ENCODE measurements at regions not wholly inside any gene's neighbourhood (a gene's known extent, or its start where the extent isn't known, plus 50 kb on each side); places are given as distances from the start of the nearest gene placed in this dataset.
"Not testable (repeated sequence)": the region's sequence is repeated elsewhere in the genome, so short reads cannot be mapped to it uniquely, and the experiment has no call there.

DNA sequence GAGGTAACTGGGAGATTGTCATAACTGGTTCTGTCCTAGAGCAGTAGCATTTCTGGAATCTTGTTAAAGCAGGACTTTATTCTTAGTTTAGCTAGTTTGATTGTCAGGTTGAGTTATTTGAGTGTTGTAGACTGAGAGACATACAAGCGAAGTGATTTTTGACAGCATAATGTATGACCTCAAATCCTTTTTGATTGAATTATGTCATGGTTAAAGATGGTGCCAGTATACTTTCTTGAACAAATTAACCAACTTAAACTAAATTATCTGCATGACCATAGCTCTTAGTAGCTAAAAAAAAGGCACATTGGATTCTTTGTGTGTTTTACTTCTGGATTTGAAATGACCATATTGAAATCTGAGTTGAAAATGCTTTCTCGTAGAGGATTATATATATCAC is 626.6 kb downstream of the TMTC2 start:
- no peaks in the 10 kb centered on the region for H3K4me1 ChIP-seq (ENCODE audit: control insufficient read depth, insufficient read depth, low read length)
- H3K36me3 ChIP-seq (ENCODE audit: control insufficient read depth, insufficient read depth, low read length): no peaks in the 10 kb centered on the region
- H3K27ac ChIP-seq (ENCODE audit: low read depth, low read length): no peak overlapping the region
- no peaks in the 10 kb centered on the region for H3K9me3 ChIP-seq (ENCODE audit: control insufficient read depth, insufficient read depth, low read depth, low read length)
- no peaks in the 10 kb centered on the region for H3K27me3 ChIP-seq (ENCODE audit: control insufficient read depth, insufficient read depth, low read length)
- no peak overlapping the region for H3K4me3 ChIP-seq (ENCODE audit: low read depth, low read length)
- H3K9ac ChIP-seq (ENCODE audit: low read length): no peak overlapping the region

DNA sequence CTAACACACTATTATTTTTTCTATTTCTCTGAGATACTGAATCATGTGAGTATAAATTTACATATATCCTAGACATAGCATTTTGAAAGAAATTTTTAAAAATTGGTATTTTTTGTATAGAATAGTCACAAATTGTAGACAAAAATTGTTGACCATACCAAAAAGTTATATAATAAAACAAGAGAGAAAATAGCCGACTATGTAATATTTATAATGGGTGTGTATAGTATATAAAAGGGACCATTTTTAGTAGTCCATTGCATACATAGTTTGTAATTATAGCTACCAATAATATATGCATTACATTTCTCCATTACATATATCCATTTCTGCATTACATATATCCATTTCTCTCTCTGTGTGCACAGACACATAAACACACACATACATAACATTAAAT is 590.2 kb downstream of the TMTC2 start:
- H3K9ac ChIP-seq (ENCODE audit: low read length): no peak overlapping the region

DNA sequence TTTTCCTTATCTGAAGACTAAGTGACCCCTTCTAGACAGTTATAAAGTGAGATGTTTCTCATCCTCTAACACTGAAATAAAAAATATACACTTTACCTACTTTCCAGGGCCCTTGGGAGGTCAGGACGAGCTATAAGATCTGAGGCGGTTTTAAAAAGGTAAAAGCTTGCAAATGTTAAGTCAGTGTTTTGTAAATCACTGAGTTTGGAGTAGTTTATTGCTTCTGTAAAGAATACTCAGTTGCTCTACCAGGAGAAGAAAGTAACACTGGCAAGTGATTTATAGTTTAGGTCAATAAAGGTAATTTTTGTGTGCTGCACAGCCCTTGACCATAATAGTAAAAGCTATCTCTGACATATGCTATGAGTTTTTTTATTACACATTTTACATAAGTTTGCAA is 584.5 kb downstream of the TMTC2 start:
- H3K9ac ChIP-seq (ENCODE audit: low read length): no peak overlapping the region
- no peak overlapping the region for H3K4me3 ChIP-seq (ENCODE audit: low read depth, low read length)
- 0 out of 2 replicates have a peak, but pooled peaks cover 2% of the 10 kb centered on the region for H3K9me3 ChIP-seq (ENCODE audit: control insufficient read depth, insufficient read depth, low read depth, low read length)
- H3K27me3 ChIP-seq (ENCODE audit: control insufficient read depth, insufficient read depth, low read length): no peaks in the 10 kb centered on the region
- H3K27ac ChIP-seq (ENCODE audit: low read depth, low read length): no peak overlapping the region
- H3K36me3 ChIP-seq (ENCODE audit: control insufficient read depth, insufficient read depth, low read length): no peaks in the 10 kb centered on the region
- no peaks in the 10 kb centered on the region for H3K4me1 ChIP-seq (ENCODE audit: control insufficient read depth, insufficient read depth, low read length)

More for the DNA sequence above, 590.2 kb downstream of the TMTC2 start:
- no peaks in the 10 kb centered on the region for H3K27me3 ChIP-seq (ENCODE audit: control insufficient read depth, insufficient read depth, low read length)
- no peak overlapping the region for H3K27ac ChIP-seq (ENCODE audit: low read depth, low read length)
- H3K36me3 ChIP-seq (ENCODE audit: control insufficient read depth, insufficient read depth, low read length): no peaks in the 10 kb centered on the region
- H3K4me3 ChIP-seq (ENCODE audit: low read depth, low read length): no peak overlapping the region
- 0 out of 2 replicates have a peak, but pooled peaks cover 2% of the 10 kb centered on the region for H3K9me3 ChIP-seq (ENCODE audit: control insufficient read depth, insufficient read depth, low read depth, low read length)
- no peaks in the 10 kb centered on the region for H3K4me1 ChIP-seq (ENCODE audit: control insufficient read depth, insufficient read depth, low read length)

DNA sequence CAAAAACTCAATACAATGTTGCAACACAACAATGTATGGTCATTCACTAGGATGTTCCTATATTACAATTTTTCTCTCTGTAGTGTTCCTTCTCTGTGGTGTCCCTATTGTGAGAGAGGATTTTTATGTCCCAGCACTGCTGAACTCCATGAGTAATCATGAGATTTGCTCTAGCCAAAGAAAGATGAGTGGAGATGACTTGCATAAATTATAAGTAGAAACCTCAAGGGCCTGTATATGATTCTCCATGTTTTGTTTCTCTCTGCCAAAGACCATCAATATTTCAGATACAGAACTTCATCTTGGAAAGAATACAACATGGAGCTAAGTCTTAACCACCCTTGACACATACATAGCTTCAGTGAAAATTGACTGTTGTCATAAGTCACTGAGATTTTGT is 579.1 kb downstream of the TMTC2 start:
- no peaks in the 10 kb centered on the region for H3K4me1 ChIP-seq (ENCODE audit: control insufficient read depth, insufficient read depth, low read length)
- no peak overlapping the region for H3K27ac ChIP-seq (ENCODE audit: low read depth, low read length)
- H3K9ac ChIP-seq (ENCODE audit: low read length): no peak overlapping the region
- no peak overlapping the region for H3K4me3 ChIP-seq (ENCODE audit: low read depth, low read length)
- H3K9me3 ChIP-seq (ENCODE audit: control insufficient read depth, insufficient read depth, low read depth, low read length): no peaks in the 10 kb centered on the region
- no peaks in the 10 kb centered on the region for H3K27me3 ChIP-seq (ENCODE audit: control insufficient read depth, insufficient read depth, low read length)
- H3K36me3 ChIP-seq (ENCODE audit: control insufficient read depth, insufficient read depth, low read length): no peaks in the 10 kb centered on the region

DNA sequence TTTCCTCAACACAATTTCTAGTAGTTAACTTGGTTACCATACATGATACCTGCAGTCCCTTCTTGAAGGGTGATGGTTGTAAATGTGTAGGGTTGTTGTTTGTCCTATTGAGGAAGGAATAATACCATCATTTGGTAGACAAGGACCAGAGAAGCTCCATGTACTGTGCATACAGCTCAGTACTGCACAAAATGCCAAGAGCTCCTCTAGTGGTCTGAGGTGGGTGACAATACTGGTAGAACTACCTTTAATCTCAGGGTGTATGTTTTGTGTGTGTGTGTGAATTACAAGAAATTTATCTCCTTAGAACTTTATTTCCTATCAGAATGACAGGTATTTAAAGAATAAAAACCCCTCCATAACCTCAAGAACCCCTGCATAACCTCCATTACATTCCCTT is 575.3 kb downstream of the TMTC2 start:
- Histone ChIP-seq H3K4me3 (ENCODE audit: low read depth, low read length) (no peak overlapping the region), H3K9ac (ENCODE audit: low read length) (no peak overlapping the region), H3K4me1 (ENCODE audit: control insufficient read depth, insufficient read depth, low read length) (no peaks in the 10 kb centered on the region), H3K9me3 (ENCODE audit: control insufficient read depth, insufficient read depth, low read depth, low read length) (no peaks in the 10 kb centered on the region), H3K27me3 (ENCODE audit: control insufficient read depth, insufficient read depth, low read length) (no peaks in the 10 kb centered on the region), H3K36me3 (ENCODE audit: control insufficient read depth, insufficient read depth, low read length) (no peaks in the 10 kb centered on the region), H3K27ac (ENCODE audit: low read depth, low read length) (no peak overlapping the region)

DNA sequence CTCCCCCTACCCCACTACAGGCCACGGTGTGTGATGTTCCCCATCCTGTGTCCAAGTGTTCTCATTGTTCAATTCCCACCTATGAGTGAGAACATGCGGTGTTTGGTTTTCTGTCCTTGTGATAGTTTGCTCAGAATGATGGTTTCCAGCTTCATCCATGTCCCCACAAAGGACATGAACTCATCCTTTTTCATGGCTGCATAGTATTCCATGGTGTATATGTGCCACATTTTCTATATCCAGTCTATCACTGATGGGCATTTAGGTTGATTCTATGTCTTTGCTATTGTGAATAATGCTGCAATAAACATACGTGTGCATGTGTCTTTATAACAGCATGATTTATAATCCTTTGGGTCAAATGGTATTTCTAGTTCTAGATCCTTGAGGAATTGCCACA is 573.4 kb downstream of the TMTC2 start:
- not testable (repeated sequence) for H3K4me1 ChIP-seq (ENCODE audit: control insufficient read depth, insufficient read depth, low read length); H3K27ac ChIP-seq (ENCODE audit: low read depth, low read length); H3K9ac ChIP-seq (ENCODE audit: low read length); H3K27me3 ChIP-seq (ENCODE audit: control insufficient read depth, insufficient read depth, low read length); H3K4me3 ChIP-seq (ENCODE audit: low read depth, low read length); H3K9me3 ChIP-seq (ENCODE audit: control insufficient read depth, insufficient read depth, low read depth, low read length); H3K36me3 ChIP-seq (ENCODE audit: control insufficient read depth, insufficient read depth, low read length)

DNA sequence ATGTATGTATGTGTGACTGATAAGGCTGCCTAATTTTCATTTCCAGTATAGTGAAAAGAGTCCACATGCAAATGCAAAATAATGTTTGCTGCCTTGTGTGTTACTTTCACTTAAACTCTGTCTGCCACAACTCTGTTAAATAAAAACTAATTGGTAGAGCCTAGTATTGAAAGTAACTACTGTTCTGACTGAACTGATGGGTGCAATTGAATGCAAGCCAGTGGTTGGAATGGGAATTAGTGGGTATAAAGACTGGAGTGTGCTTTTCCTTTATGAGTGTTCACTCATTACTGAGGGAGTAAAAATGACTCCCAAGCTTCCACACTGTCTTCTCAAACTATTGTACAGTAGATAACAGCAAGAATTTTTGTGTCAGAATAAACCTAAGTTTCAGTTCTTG is 571.0 kb downstream of the TMTC2 start:
- no peaks in the 10 kb centered on the region for H3K36me3 ChIP-seq (ENCODE audit: control insufficient read depth, insufficient read depth, low read length)
- H3K9ac ChIP-seq (ENCODE audit: low read length): no peak overlapping the region
- H3K9me3 ChIP-seq (ENCODE audit: control insufficient read depth, insufficient read depth, low read depth, low read length): no peaks in the 10 kb centered on the region
- no peaks in the 10 kb centered on the region for H3K4me1 ChIP-seq (ENCODE audit: control insufficient read depth, insufficient read depth, low read length)
- no peak overlapping the region for H3K4me3 ChIP-seq (ENCODE audit: low read depth, low read length)
- H3K27ac ChIP-seq (ENCODE audit: low read depth, low read length): no peak overlapping the region
- H3K27me3 ChIP-seq (ENCODE audit: control insufficient read depth, insufficient read depth, low read length): no peaks in the 10 kb centered on the region

DNA sequence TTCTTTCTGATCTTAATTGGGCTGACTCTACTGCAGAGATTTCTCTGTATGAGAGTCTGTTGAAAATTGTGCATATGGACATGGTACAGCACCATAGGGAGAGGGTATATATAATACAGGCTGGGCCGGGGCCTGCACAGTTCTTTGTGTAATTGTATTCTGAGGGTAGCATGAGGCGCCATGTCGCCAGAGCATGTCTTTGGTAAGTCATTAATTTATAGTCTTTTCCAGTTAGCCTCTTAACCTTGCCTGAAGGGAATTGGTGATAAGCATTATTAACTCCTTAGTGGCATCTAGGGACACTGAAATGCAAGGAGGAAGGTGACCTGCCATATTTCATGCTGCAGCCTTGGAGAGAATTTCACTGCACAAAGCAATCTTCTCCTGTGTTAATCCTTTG is 569.9 kb downstream of the TMTC2 start:
- no peaks in the 10 kb centered on the region for H3K4me1 ChIP-seq (ENCODE audit: control insufficient read depth, insufficient read depth, low read length)
- no peak overlapping the region for H3K27ac ChIP-seq (ENCODE audit: low read depth, low read length)
- no peaks in the 10 kb centered on the region for H3K9me3 ChIP-seq (ENCODE audit: control insufficient read depth, insufficient read depth, low read depth, low read length)

DNA sequence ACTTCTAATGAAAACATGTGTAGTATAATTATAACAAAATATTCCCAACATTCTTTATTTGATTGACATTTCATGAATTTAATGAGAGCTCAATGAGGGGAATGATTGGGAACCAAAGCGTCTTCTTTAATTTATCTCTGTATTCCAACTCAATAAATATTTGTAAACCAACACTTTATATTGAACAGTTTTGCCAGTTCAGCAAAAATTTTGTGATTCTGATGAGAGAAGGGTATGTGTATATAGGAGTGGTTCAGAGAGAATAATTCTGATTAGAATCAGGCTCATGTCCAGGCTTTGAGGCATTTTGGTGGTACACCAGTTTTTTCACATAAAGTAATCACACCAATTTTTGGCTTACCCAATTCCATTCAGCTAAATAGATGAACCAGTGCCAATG is 564.2 kb downstream of the TMTC2 start:
- Histone ChIP-seq H3K9me3 (ENCODE audit: control insufficient read depth, insufficient read depth, low read depth, low read length) (no peaks in the 10 kb centered on the region), H3K27me3 (ENCODE audit: control insufficient read depth, insufficient read depth, low read length) (no peaks in the 10 kb centered on the region), H3K9ac (ENCODE audit: low read length) (no peak overlapping the region), H3K4me3 (ENCODE audit: low read depth, low read length) (no peak overlapping the region), H3K36me3 (ENCODE audit: control insufficient read depth, insufficient read depth, low read length) (no peaks in the 10 kb centered on the region), H3K4me1 (ENCODE audit: control insufficient read depth, insufficient read depth, low read length) (no peaks in the 10 kb centered on the region), H3K27ac (ENCODE audit: low read depth, low read length) (no peak overlapping the region)

More for the DNA sequence above, 569.9 kb downstream of the TMTC2 start:
- Histone ChIP-seq H3K4me3 (ENCODE audit: low read depth, low read length) (no peak overlapping the region), H3K36me3 (ENCODE audit: control insufficient read depth, insufficient read depth, low read length) (no peaks in the 10 kb centered on the region), H3K27me3 (ENCODE audit: control insufficient read depth, insufficient read depth, low read length) (no peaks in the 10 kb centered on the region), H3K9ac (ENCODE audit: low read length) (no peak overlapping the region)

DNA sequence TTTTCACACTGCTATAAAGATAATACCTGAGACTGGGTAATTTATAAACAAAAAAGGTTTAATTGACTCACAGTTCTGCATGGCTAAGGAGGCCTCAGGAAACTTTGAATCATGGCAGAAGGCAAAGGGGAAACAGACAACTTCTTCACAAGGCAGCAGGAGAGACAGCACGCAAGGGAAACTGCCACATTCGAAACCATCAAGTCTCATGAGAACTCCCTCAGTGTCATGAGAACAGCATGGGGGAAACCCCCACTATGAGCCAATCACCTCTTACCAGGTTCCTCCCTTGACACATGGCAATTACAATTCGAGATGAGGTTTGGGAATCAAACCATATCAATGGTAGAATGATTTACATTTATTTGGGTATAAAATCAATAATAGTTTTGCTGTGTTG is 558.5 kb downstream of the TMTC2 start:
- H3K27ac ChIP-seq (ENCODE audit: low read depth, low read length): no peak overlapping the region
- no peak overlapping the region for H3K9ac ChIP-seq (ENCODE audit: low read length)

DNA sequence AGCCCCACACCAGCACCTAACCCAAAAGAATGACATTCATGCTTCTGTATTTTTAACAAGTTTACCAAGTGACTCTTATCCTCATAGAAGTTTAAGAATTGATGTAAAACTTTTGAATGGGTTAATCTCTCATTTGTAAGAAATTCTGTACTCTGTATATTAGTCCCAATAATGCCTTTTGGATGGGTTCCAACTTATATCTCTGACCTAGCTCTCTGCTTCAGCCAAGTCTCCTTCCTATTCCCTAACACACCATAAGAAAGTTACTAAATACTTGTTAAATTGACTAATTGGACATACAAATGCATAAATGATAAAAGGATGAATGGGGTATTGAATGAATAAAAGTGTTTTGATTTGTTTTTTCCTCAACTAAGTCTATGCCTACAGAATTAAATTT is 557.3 kb downstream of the TMTC2 start:
- Histone ChIP-seq H3K4me1 (ENCODE audit: control insufficient read depth, insufficient read depth, low read length) (no peaks in the 10 kb centered on the region), H3K27ac (ENCODE audit: low read depth, low read length) (no peak overlapping the region), H3K36me3 (ENCODE audit: control insufficient read depth, insufficient read depth, low read length) (no peaks in the 10 kb centered on the region), H3K9me3 (ENCODE audit: control insufficient read depth, insufficient read depth, low read depth, low read length) (no peaks in the 10 kb centered on the region), H3K27me3 (ENCODE audit: control insufficient read depth, insufficient read depth, low read length) (no peaks in the 10 kb centered on the region), H3K9ac (ENCODE audit: low read length) (no peak overlapping the region), H3K4me3 (ENCODE audit: low read depth, low read length) (no peak overlapping the region)

More for the DNA sequence above, 558.5 kb downstream of the TMTC2 start:
- Histone ChIP-seq H3K9me3 (ENCODE audit: control insufficient read depth, insufficient read depth, low read depth, low read length) (no peaks in the 10 kb centered on the region), H3K27me3 (ENCODE audit: control insufficient read depth, insufficient read depth, low read length) (no peaks in the 10 kb centered on the region), H3K36me3 (ENCODE audit: control insufficient read depth, insufficient read depth, low read length) (no peaks in the 10 kb centered on the region), H3K4me3 (ENCODE audit: low read depth, low read length) (no peak overlapping the region), H3K4me1 (ENCODE audit: control insufficient read depth, insufficient read depth, low read length) (no peaks in the 10 kb centered on the region)

DNA sequence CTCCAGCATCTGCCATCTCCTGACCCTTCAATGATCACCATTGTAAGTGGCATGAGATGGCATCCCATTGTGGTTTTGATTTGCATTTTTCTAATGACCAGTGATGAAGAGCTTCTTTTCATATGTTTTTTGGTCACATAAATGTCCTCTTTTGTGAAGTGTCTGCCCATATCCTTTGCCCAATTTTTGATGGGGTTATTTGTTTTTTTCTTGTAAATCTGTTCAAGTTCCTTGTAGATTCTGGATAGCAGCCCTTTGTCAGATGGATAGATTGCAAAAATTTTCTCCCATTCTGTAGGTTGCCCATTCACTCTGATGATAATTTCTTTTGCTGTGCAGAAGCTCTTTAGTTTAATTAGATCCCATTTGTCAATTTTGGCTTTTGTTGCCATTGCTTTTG is 547.3 kb downstream of the TMTC2 start:
- H3K4me3 ChIP-seq (ENCODE audit: low read depth, low read length); H3K36me3 ChIP-seq (ENCODE audit: control insufficient read depth, insufficient read depth, low read length); H3K9ac ChIP-seq (ENCODE audit: low read length); H3K27me3 ChIP-seq (ENCODE audit: control insufficient read depth, insufficient read depth, low read length); H3K9me3 ChIP-seq (ENCODE audit: control insufficient read depth, insufficient read depth, low read depth, low read length); H3K4me1 ChIP-seq (ENCODE audit: control insufficient read depth, insufficient read depth, low read length); H3K27ac ChIP-seq (ENCODE audit: low read depth, low read length): not testable (repeated sequence)
